H1 (cell line): ENCODE measurements at regions not wholly inside any gene's neighbourhood (a gene's known extent, or its start where the extent isn't known, plus 50 kb on each side); places are given as distances from the start of the nearest gene placed in this dataset.

Experiments
- CTCF ChIA-PET: fragments of 300-600 bp; sonication (Branson Sonifier 250); formaldehyde crosslinking; loops from one replicate; lab custom pipeline; 2021; ENCODE audit not compliant: partially characterized antibody; lab: Charles Lee
- POLR2A ChIA-PET: fragments of 300-600 bp; sonication (Branson Sonifier 250); formaldehyde crosslinking; loops from one replicate; lab custom pipeline; 2021; ENCODE audit warnings: inconsistent platforms; ENCODE audit not compliant: partially characterized antibody; lab: Charles Lee
- DNase-seq, 2 experiments: peaks; one replicate each; pipeline versions ENCODE4 v3.0.0 to v3.0.0-alpha.2; 2010 to 2022; ENCODE audit warnings: low spot score in 2 of 2, low read depth in 1 of 2, mixed read lengths in 1 of 2
- FAIRE-seq: peaks from 2 replicates; lab custom pipeline; 2011; peaks lifted over from hg19 to GRCh38; lab: Jason Lieb, UNC
- H2AFZ ChIP-seq: 2 replicates; pipeline ENCODE4 v1.8.1; 2012; ENCODE audit warnings: low read length, inconsistent platforms
- H2AK5ac ChIP-seq: 2 replicates; pipeline ENCODE4 v1.6.1; 2013; ENCODE audit warnings: low read depth, low read length
- H2BK120ac ChIP-seq: replicated peaks from 2 replicates; pipeline ENCODE3; 2013; ENCODE audit warnings: low read depth, low read length, inconsistent platforms
- H2BK12ac ChIP-seq: 2 replicates; pipeline ENCODE4 v1.6.1; 2013; ENCODE audit warnings: low read depth, low read length
- H2BK15ac ChIP-seq: 2 replicates; pipeline ENCODE4 v1.6.1; 2013; ENCODE audit warnings: low read length
- H2BK20ac ChIP-seq: 2 replicates; pipeline ENCODE4 v1.6.1; 2013; ENCODE audit warnings: low read length
- H2BK5ac ChIP-seq: 2 replicates; pipeline ENCODE4 v1.6.1; 2013; ENCODE audit warnings: low read depth, low read length
- H3K14ac ChIP-seq: 2 replicates; pipeline ENCODE4 v1.6.1; 2013; ENCODE audit warnings: inconsistent platforms; ENCODE audit not compliant: insufficient read length
- H3K18ac ChIP-seq: 2 replicates; pipeline ENCODE4 v1.6.1; 2013; ENCODE audit warnings: low read length; ENCODE audit errors: extremely low read depth
- H3K23ac ChIP-seq: 2 replicates; pipeline ENCODE4 v1.6.1; 2013; ENCODE audit warnings: inconsistent platforms; ENCODE audit not compliant: insufficient read length
- H3K23me2 ChIP-seq: 2 replicates; pipeline ENCODE4 v1.6.1; 2013; ENCODE audit warnings: low read depth, low read length
- H3K27ac ChIP-seq: 2 replicates; pipeline ENCODE4 v1.6.1; 2011; ENCODE audit warnings: low read depth, low read length, inconsistent platforms
- H3K27me3 ChIP-seq, 4 experiments: replicated peaks in 1 of 4; 1 replicate in 1 of 4; 2 replicates in 3 of 4; pipeline versions ENCODE4 v1.6.1 to v1.8.1; 2011 to 2013; ENCODE audit warnings: low read length in 3 of 4, mild to moderate bottlenecking in 3 of 4, inconsistent platforms in 2 of 4, mixed read lengths in 2 of 4, moderate library complexity in 1 of 4; ENCODE audit not compliant: control insufficient read depth in 3 of 4, insufficient read depth in 3 of 4; ENCODE audit errors: extremely low read depth in 1 of 4
- H3K36me3 ChIP-seq, 4 experiments: 2 replicates each; pipeline versions ENCODE4 v1.6.1 to v1.8.1; 2011 to 2013; ENCODE audit warnings: mild to moderate bottlenecking in 4 of 4, low read length in 3 of 4, moderate library complexity in 2 of 4, control low read depth in 1 of 4, inconsistent platforms in 1 of 4; ENCODE audit not compliant: insufficient read depth in 4 of 4, control insufficient read depth in 2 of 4
- H3K4ac ChIP-seq: replicated peaks from 2 replicates; pipeline ENCODE3; 2013; ENCODE audit warnings: low read length, low read depth, mixed read lengths, inconsistent platforms; ENCODE audit not compliant: insufficient read length
- H3K4me1 ChIP-seq, 4 experiments: replicated peaks in 1 of 4; 1 replicate in 1 of 4; 2 replicates in 3 of 4; pipeline versions ENCODE4 v1.6.1 to v1.8.1; 2011 to 2013; ENCODE audit warnings: low read length in 3 of 4, inconsistent platforms in 2 of 4, mixed read lengths in 1 of 4; ENCODE audit not compliant: insufficient read depth in 4 of 4, control insufficient read depth in 3 of 4
- H3K4me2 ChIP-seq, 2 experiments: 2 replicates each; pipeline versions ENCODE4 v1.6.1 to v1.8.1; 2011 to 2013; ENCODE audit warnings: low read depth in 2 of 2, low read length in 2 of 2, control low read depth in 1 of 2, inconsistent platforms in 1 of 2, mild to moderate bottlenecking in 1 of 2; ENCODE audit not compliant: insufficient read depth in 1 of 2
- H3K4me3 ChIP-seq, 4 experiments: fragments of 200-600, 300-600 bp in 1 of 4; sonication (generic), shearing (Covaris generic), sonication (Bioruptor Twin) in 1 of 4; 2 replicates each; pipeline versions ENCODE4 v1.5.1 to v1.8.1; 2011 to 2016; ENCODE audit warnings: low read length in 4 of 4, low read depth in 3 of 4, control low read depth in 2 of 4, inconsistent platforms in 2 of 4, mild to moderate bottlenecking in 2 of 4, mixed read lengths in 1 of 4, moderate library complexity in 1 of 4; ENCODE audit not compliant: insufficient read depth in 2 of 4; ENCODE audit errors: extremely low read depth in 1 of 4
- H3K56ac ChIP-seq: replicated peaks from 2 replicates; pipeline ENCODE3; 2013; ENCODE audit warnings: low read depth, mild to moderate bottlenecking, mixed read lengths, low read length, inconsistent platforms; ENCODE audit not compliant: insufficient read length
- H3K79me1 ChIP-seq: 2 replicates; pipeline ENCODE4 v1.6.1; 2013; ENCODE audit warnings: low read depth, low read length, control low read depth
- H3K79me2 ChIP-seq, 2 experiments: 2 replicates each; pipeline versions ENCODE4 v1.6.1 to v1.8.1; 2012 to 2013; ENCODE audit warnings: low read length in 2 of 2, mild to moderate bottlenecking in 2 of 2, inconsistent platforms in 1 of 2; ENCODE audit not compliant: insufficient read depth in 2 of 2, control insufficient read depth in 1 of 2
- H3K9ac ChIP-seq, 4 experiments: replicated peaks in 1 of 4; 1 replicate in 1 of 4; 2 replicates in 3 of 4; pipeline versions ENCODE4 v1.6.1 to v1.8.1; 2011 to 2013; ENCODE audit warnings: low read depth in 3 of 4, low read length in 3 of 4, control low read depth in 2 of 4, mild to moderate bottlenecking in 2 of 4, moderate library complexity in 2 of 4, inconsistent platforms in 1 of 4; ENCODE audit errors: extremely low read depth in 1 of 4
- H3K9me3 ChIP-seq, 2 experiments: 2 replicates each; pipeline versions ENCODE4 v1.6.1 to v1.8.1; 2012 to 2013; ENCODE audit warnings: mild to moderate bottlenecking in 2 of 2, moderate library complexity in 2 of 2, control low read depth in 1 of 2, inconsistent platforms in 1 of 2, low read depth in 1 of 2, low read length in 1 of 2, mixed read lengths in 1 of 2; ENCODE audit not compliant: insufficient read depth in 2 of 2
- H4K20me1 ChIP-seq, 2 experiments: replicated peaks in 1 of 2; 2 replicates each; pipeline versions ENCODE3 to v1.8.1; 2011 to 2013; ENCODE audit warnings: inconsistent platforms in 2 of 2, low read length in 2 of 2, mild to moderate bottlenecking in 1 of 2; ENCODE audit not compliant: insufficient read depth in 2 of 2, control insufficient read depth in 1 of 2
- H4K5ac ChIP-seq: 2 replicates; pipeline ENCODE4 v1.6.1; 2013; ENCODE audit warnings: low read length, low read depth, mixed read lengths, inconsistent platforms; ENCODE audit not compliant: insufficient read length
- H4K8ac ChIP-seq: 2 replicates; pipeline ENCODE4 v1.8.0; 2013; ENCODE audit warnings: mild to moderate bottlenecking, moderate library complexity, low read length, inconsistent platforms; ENCODE audit not compliant: insufficient read depth; ENCODE audit errors: extremely low read depth
- H4K91ac ChIP-seq: replicated peaks from 2 replicates; pipeline ENCODE3; 2013; ENCODE audit warnings: low read length, mixed read lengths, inconsistent platforms; ENCODE audit not compliant: insufficient read length
- CTBP2 ChIP-seq: IDR thresholded peaks from 2 replicates; pipeline ENCODE4 v1.7.0; 2011; ENCODE audit warnings: borderline replicate concordance, mild to moderate bottlenecking, moderate library complexity, mixed read lengths, low read length; ENCODE audit not compliant: insufficient read depth, insufficient read length
- JUN ChIP-seq: IDR thresholded peaks from 2 replicates; pipeline ENCODE4 v1.6.1; 2011; ENCODE audit warnings: low read depth, mild to moderate bottlenecking, improper control_type of control experiment, low read length
- NANOG ChIP-seq: IDR thresholded peaks from 2 replicates; pipeline ENCODE4 v1.6.1; 2011; ENCODE audit warnings: low read length, low read depth, mild to moderate bottlenecking, inconsistent platforms; ENCODE audit not compliant: insufficient read depth, poor library complexity, severe bottlenecking
- POLR2A ChIP-seq, 2 experiments: IDR thresholded peaks; 1 replicate in 1 of 2; 2 replicates in 1 of 2; pipeline ENCODE4 v1.6.1; 2011; ENCODE audit warnings: low read depth in 2 of 2, low read length in 2 of 2, mild to moderate bottlenecking in 2 of 2; ENCODE audit errors: control extremely low read depth in 1 of 2
- SRF ChIP-seq: IDR thresholded peaks from 2 replicates; pipeline ENCODE4 v1.6.1; 2011; ENCODE audit warnings: mild to moderate bottlenecking, low read depth, low read length, moderate library complexity
- TAF7 ChIP-seq: optimal IDR thresholded peaks from 2 replicates; pipeline ENCODE3; 2011; ENCODE audit warnings: low read depth, mild to moderate bottlenecking, inconsistent platforms, low read length, moderate library complexity, borderline replicate concordance
- WGBS, 2 experiments: shearing (Covaris generic) in 1 of 2; methylation state at CpG; one replicate each; pipeline versions ENCODE4 v1.1.6 to v1.1.7; 2013 to 2015; ENCODE audit warnings: low lambda C conversion rate in 2 of 2, mixed read lengths in 2 of 2, inconsistent platforms in 1 of 2, low coverage in 1 of 2, missing lambda C conversion rate in 1 of 2; ENCODE audit not compliant: insufficient replicate concordance in 2 of 2, insufficient coverage in 1 of 2, insufficient read length in 1 of 2; ENCODE audit errors: extremely low coverage in 1 of 2, missing lambda C conversion rate in 1 of 2; 5-methylcytosine and 5-hydroxymethylcytosine counted together
- TF ChIP-seq, protein P1 (sequence below): IDR thresholded peaks from 2 replicates; pipeline ENCODE4 v1.6.1; 2011; ENCODE audit warnings: low read length, improper control_type of control experiment

DNA sequence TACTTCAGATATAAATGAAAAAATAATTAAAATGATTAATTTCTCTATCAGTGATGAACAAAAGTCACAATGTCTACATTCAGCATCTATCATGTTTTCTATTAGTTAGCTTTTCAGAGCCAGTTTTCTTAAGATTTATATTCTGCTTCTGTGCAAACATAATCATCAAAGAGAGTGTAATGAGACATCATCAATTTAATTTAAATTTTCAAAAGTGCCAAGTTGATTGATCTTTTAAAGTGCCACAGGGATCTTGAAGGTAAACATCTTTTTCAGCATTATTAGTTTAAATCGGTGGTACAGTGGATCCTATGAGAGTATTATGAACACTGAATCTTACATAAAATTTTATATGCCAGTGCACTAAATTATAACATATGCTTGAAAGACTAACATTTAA, 1176.1 kb downstream of the PLA2G4A start:
- no peak overlapping the region for H2BK20ac ChIP-seq
- H4K5ac ChIP-seq = no peak overlapping the region
- FAIRE-seq = no peak
- TF ChIP-seq POLR2A (IDR thresholded peaks at IDR 0.05; ENCODE audit: control extremely low read depth in 1 of 2, low read depth in 2 of 2, low read length in 2 of 2) (no peak), TAF7 (no peak), NANOG (no peak), CTBP2 (no peak), SRF (no peak), JUN (no peak)
- TF ChIP-seq, protein P1, sequence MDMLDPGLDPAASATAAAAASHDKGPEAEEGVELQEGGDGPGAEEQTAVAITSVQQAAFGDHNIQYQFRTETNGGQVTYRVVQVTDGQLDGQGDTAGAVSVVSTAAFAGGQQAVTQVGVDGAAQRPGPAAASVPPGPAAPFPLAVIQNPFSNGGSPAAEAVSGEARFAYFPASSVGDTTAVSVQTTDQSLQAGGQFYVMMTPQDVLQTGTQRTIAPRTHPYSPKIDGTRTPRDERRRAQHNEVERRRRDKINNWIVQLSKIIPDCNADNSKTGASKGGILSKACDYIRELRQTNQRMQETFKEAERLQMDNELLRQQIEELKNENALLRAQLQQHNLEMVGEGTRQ = no peak

More for the DNA sequence above, 1176.1 kb downstream of the PLA2G4A start:
- POLR2A ChIA-PET = no interaction called here
- no peak overlapping the region for H3K27ac ChIP-seq
- H2BK5ac ChIP-seq = no peak overlapping the region
- no peak overlapping the region for H3K56ac ChIP-seq
- no peak overlapping the region for H3K4me2 ChIP-seq
- H3K4me1 ChIP-seq = no peaks in the 10 kb centered on the region
- CTCF ChIA-PET = interaction anchor here (0.7 kb wide), 1 partner anchor 77 kb away, joined by 3 read pairs; no protein-coding TSS in a partner anchor
- H2AFZ ChIP-seq = no peak overlapping the region
- H3K9ac ChIP-seq = no peak overlapping the region
- H3K14ac ChIP-seq = no peak overlapping the region
- no peak overlapping the region for H3K4me3 ChIP-seq
- no peak overlapping the region for H3K18ac ChIP-seq
- H3K79me1 ChIP-seq = no peaks in the 10 kb centered on the region
- no peak overlapping the region for H4K91ac ChIP-seq
- no peak overlapping the region for H2BK120ac ChIP-seq
- no peaks in the 10 kb centered on the region for H4K20me1 ChIP-seq
- no peak overlapping the region for H3K4ac ChIP-seq
- H3K23me2 ChIP-seq = no peaks in the 10 kb centered on the region
- H2BK15ac ChIP-seq = no peak overlapping the region
- H3K27me3 ChIP-seq = no peaks in the 10 kb centered on the region
- no peak overlapping the region for H4K8ac ChIP-seq
- no peak overlapping the region for H2BK12ac ChIP-seq
- no peaks in the 10 kb centered on the region for H3K36me3 ChIP-seq
- no peaks in the 10 kb centered on the region for H3K9me3 ChIP-seq
- no peaks in the 10 kb centered on the region for H3K79me2 ChIP-seq
- H2AK5ac ChIP-seq = no peak overlapping the region
- WGBS, 2 experiments = 93% methylated on average over 1 of the region's 1 CpG; no CpG with 5 or more reads in 1 of the 2 experiments
- H3K23ac ChIP-seq = no peak overlapping the region
- DNase-seq = no peak
